Tongue (tissue), 1 donor: ENCODE measurements at regions not wholly inside any gene's neighbourhood (a gene's known extent, or its start where the extent isn't known, plus 50 kb on each side); places are given as distances from the start of the nearest gene placed in this dataset.

Source experiments
- DNase-seq: peaks from one replicate; pipeline ENCODE4 v3.0.0-alpha.2; 2015

DNA sequence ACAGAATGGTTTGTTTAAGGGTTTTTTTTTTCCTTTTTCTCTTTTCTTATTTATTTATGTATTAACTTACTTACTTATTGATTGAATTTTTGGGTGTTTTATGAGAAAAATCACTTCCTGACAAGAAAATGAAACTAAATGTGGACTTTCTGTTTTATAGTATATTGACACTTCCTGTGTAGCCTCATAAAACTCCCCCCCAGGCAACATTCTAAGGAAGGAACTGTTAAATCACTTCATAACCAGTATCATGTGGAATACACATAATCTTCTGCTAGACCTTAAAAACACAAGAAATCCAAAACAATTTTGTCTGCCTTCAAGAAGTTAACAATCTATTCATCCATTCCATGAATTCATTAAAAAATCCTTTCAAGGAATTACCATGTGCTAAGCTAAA lies 164.1 kb upstream of the TOM1L1 start:
- no peak for DNase-seq

- DNase-seq = no peak
Observed at GRCh38 chr17:54738496-54738895, 162.2 kb upstream of the TOM1L1 start.

DNA sequence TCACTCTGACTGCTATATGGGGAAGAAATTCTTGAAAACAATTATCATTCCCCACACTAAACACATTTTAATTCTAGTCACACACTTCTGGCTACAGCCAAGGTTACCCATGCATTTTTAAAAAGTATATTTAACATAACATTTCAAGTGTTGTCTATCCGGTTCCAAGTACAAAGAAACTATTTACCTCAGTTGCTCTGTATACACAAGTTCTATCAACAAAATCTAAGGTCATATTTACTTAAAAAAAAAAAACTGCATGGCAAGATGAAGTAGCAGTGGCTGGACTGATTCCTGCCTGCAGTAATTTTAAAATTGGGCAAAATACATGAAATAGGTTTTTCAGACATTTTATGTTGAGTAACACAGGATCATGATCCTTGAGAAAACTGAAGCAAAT lies 155.9 kb upstream of the TOM1L1 start:
- no peak for DNase-seq

- DNase-seq = no peak
Observed at GRCh38 chr17:54745239-54745638, 155.4 kb upstream of the TOM1L1 start.

DNA sequence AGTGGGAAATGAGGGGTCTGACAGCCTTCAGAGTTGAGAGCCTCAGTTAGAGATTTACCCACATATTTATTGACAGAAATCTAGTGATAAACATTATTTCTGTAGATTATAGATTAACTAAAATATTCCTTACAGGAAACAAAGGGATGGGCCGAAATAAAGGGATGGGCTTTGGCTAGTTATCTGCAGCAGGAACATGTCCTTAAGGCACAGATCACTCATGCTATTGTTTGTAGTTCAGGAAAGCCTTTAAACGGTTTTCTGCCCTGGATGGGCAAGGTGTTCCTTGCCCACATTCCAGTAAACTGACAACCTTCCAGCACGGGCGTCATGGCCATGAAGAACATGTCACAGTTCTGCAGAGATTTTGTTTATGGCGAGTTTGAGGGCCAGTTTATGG lies 154.8 kb upstream of the TOM1L1 start:
- DNase-seq = no peak

- DNase-seq = no peak
Observed at GRCh38 chr17:54749157-54749556, 151.5 kb upstream of the TOM1L1 start.

- DNase-seq = no peak
Observed at GRCh38 chr17:54754560-54754959, 146.1 kb upstream of the TOM1L1 start.

DNA sequence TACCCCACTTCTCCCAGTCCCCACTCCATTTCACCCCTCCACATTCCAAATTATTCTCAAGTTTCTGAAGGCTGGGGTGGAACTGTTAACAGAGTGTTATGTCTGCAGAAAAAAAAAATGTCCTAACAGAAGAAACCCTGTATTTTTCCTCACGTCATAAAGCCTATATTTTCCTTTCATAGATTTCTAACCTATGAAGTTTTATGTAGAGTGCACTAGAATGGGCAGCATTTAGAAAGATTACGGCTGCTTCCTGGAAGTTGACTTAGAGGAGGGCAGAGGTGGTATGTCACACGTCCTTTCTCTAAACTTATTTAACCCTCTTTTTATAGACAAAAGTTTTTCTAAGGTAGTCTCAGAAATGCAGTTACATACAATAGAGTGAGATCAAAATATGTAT lies 139.8 kb upstream of the TOM1L1 start:
- no peak for DNase-seq

- DNase-seq = peak; percentile 45
Observed at GRCh38 chr17:54770836-54771235, 129.8 kb upstream of the TOM1L1 start.

GRCh38 chr17:54771409-54771915 lies 129.2 kb upstream of the TOM1L1 start:
- no peak for DNase-seq

DNA sequence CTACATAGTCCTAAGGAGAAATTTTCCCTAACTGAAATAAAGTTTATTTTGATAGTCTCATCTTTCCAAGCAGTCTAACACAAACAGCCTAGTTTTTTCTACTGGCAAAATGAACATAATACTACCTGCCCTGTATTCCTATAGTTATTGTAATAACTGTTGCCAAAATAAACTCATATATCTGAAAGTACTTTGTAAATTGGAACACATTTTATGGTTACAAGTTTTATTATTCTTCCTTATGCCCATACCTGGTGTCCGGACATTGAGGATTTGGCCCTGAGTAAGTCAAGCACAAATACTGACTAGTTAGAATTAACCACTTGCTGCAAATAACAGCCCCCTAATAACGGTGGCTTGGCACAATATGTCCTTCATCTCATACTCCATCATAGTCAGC lies 120.4 kb upstream of the TOM1L1 start:
- no peak for DNase-seq

DNA sequence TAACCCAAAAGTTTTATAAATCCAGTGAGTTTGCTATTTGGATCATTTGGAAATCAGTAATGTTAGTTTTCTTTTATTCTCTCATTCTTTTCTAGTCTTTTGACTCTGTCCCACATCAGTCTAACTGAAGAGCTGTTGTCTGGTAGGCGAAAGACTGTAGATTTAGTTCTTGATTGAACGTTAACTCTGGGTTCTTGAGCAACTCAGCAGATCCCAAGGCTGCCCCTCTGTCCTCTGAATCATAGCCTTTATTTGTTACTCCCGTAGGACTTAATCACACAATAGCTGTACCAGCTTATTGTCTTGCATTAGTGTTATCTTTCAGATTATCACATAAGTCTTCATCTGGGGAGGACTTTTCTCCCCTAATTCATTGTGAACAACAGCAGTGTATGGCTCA lies 119.3 kb upstream of the TOM1L1 start:
- DNase-seq = no peak

GRCh38 chr17:54784305-54784704 lies 116.3 kb upstream of the TOM1L1 start:
- DNase-seq = no peak

- no peak for DNase-seq
Observed at GRCh38 chr17:54785643-54786268, 114.9 kb upstream of the TOM1L1 start.

- peak; percentile 45 for DNase-seq
Observed at GRCh38 chr17:54789101-54789880, 111.4 kb upstream of the TOM1L1 start.

- DNase-seq = peak; percentile 2
Observed at GRCh38 chr17:54793271-54793670, 107.4 kb upstream of the TOM1L1 start.

GRCh38 chr17:54795046-54795445 lies 105.6 kb upstream of the TOM1L1 start:
- no peak for DNase-seq

DNA sequence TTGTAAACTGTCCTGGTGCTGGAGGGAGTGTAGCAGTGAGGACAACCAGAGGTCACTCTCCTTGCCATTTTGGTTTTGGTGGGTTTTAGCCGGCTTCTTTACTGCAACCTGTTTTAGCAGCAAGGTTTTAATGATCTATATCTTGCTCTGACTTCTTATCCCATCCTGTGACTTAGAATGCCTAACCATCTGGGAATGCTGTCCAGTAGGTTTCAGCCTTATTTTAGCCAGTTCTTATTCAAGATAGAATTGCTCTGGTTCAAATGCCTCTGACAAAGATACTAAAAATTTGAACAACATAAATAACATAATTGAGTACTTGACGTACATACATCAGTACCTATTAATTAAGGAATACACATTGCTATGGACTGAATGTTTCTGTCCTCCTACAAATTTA lies 93.3 kb upstream of the TOM1L1 start:
- no peak for DNase-seq

GRCh38 chr17:54813896-54814295 lies 86.8 kb upstream of the TOM1L1 start:
- DNase-seq = no peak

DNA sequence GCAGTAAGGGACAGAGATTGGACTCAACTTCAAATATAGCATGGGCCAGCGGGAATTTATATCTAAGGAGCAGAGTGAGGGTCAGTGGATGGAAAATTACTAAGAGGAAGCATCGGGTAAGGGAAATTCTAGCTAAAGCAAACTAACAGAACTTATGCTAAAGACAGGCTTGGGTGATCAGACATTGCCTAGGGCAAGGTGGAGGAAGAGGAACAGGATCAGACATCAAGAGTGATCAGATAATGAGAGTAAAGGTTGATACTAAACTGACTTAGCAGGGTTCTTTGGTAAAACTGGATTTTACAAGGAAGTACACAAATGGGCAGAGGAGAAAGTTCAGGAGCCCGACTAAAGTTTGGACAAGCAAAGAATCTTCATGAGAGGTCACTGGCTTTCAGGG lies 86.3 kb upstream of the TOM1L1 start:
- DNase-seq = no peak

DNA sequence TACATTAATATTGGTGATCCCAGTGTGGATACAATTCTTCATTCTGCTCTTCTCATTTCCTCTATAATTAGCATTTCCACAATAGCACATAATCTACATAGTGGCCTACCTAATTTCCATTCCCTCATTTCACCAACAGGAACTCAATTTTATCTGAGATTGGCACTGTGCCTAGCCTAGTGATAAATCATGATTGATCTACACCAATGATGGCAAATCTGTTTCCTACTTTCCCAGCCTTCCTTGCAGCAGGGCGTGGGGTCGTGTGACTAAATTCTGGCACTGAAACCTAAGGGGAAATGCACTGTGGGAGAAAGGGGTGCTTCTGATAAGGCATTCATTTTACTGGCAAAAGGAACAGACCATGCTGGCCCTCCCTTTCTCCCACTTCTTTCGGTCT lies 66.6 kb upstream of the TOM1L1 start:
- DNase-seq = no peak

- DNase-seq = peak; percentile 11
Observed at GRCh38 chr17:54835015-54835414, 65.6 kb upstream of the TOM1L1 start.

DNA sequence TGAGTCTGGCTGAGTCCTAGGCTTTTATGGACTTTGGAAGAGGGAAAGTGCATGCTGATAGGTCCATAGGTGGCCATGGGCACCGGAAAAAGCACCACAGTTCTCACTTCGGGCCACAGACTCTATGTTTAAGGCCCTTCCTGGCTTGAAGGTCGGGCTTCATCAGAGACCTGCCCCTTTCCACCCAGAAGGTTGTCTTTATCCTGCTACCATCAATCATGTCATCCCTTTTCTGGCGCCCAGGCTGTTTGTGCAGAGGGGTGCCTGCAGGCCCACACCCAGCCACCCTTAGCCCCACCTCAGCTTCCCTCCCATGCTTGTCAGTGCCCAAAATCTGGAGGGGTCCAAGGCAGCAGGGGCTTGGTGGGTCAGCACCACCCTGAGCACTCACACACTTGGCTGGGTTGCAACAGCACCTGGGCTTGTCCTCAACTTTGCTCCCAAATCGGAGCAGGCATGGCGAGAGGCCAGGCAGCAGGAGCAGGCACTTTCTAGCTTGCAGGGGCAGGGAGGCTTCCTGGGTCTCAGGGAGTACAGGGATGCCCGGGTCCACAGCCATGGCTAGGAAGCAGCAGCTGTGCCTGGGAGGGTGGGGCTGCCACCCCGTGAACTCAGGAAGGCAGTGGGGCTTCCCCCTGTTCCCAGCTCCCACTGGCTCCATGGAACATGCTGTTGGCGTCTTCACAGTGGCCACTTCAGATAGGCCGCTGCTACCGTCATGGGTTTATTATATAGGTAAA lies 63.8 kb upstream of the TOM1L1 start:
- no peak for DNase-seq
